ENCODE measurements at regions not wholly inside any gene's neighbourhood (a gene's known extent, or its start where the extent isn't known, plus 50 kb on each side); places are given as distances from the start of the nearest gene placed in this dataset.

- Histone ChIP-seq H3K79me2 (ENCODE audit: control insufficient read depth, low read length) (no peaks in the 10 kb centered on the region), H3K9me2 (replicated peaks; ENCODE audit: control insufficient read depth, low read length) (no peaks in the 10 kb centered on the region), H3K36me3 (ENCODE audit: control insufficient read depth, low read length) (no peaks in the 10 kb centered on the region), H3F3A (ENCODE audit: control insufficient read depth, insufficient read depth) (no peaks in the 10 kb centered on the region), H3K4me2 (ENCODE audit: low read length) (no peak overlapping the region), H3K27me3 (ENCODE audit: control insufficient read depth, low read length) (no peaks in the 10 kb centered on the region), H3K27ac (ENCODE audit: low read depth, low read length) (no peak overlapping the region), H3K9me3 (ENCODE audit: control insufficient read depth, insufficient read depth, low read length) (no peaks in the 10 kb centered on the region), H4K20me1 (ENCODE audit: control insufficient read depth, insufficient read depth, low read depth, low read length) (no peaks in the 10 kb centered on the region), H3K4me1 (ENCODE audit: control insufficient read depth, low read length) (peaks cover 10% of the 10 kb centered on the region), H3K4me3 (ENCODE audit: low read length) (no peak overlapping the region)
- TF ChIP-seq EZH2phosphoT487 (IDR thresholded peaks at IDR 0.05; ENCODE audit: borderline replicate concordance, low read length) (no peak), CTCF (IDR thresholded peaks at IDR 0.05; ENCODE audit: low read depth, low read length, poor library complexity, severe bottlenecking) (no peak)
Observed at GRCh38 chr6:25083784-25084507, 148.2 kb upstream of the RIPOR2 start.

- Histone ChIP-seq H3K4me1 (ENCODE audit: control insufficient read depth, low read length) (peaks cover 10% of the 10 kb centered on the region), H3K27me3 (ENCODE audit: control insufficient read depth, low read length) (no peaks in the 10 kb centered on the region), H4K20me1 (ENCODE audit: control insufficient read depth, insufficient read depth, low read depth, low read length) (no peaks in the 10 kb centered on the region), H3K79me2 (ENCODE audit: control insufficient read depth, low read length) (no peaks in the 10 kb centered on the region), H3K27ac (ENCODE audit: low read depth, low read length) (no peak overlapping the region), H3K9me3 (ENCODE audit: control insufficient read depth, insufficient read depth, low read length) (no peaks in the 10 kb centered on the region), H3F3A (ENCODE audit: control insufficient read depth, insufficient read depth) (no peaks in the 10 kb centered on the region), H3K4me3 (ENCODE audit: low read length) (no peak overlapping the region), H3K36me3 (ENCODE audit: control insufficient read depth, low read length) (no peaks in the 10 kb centered on the region), H3K4me2 (ENCODE audit: low read length) (no peak overlapping the region), H3K9me2 (replicated peaks; ENCODE audit: control insufficient read depth, low read length) (no peaks in the 10 kb centered on the region)
- TF ChIP-seq EZH2phosphoT487 (IDR thresholded peaks at IDR 0.05; ENCODE audit: borderline replicate concordance, low read length) (no peak), CTCF (IDR thresholded peaks at IDR 0.05; ENCODE audit: low read depth, low read length, poor library complexity, severe bottlenecking) (no peak)
Observed at GRCh38 chr6:25084508-25084833, 148.7 kb upstream of the RIPOR2 start.

GRCh38 chr6:25085756-25086155 lies 150.0 kb upstream of the RIPOR2 start:
- H3K27ac ChIP-seq (ENCODE audit: low read depth, low read length), result no peak overlapping the region
- H3K79me2 ChIP-seq (ENCODE audit: control insufficient read depth, low read length), result no peaks in the 10 kb centered on the region
- TF ChIP-seq CTCF (IDR thresholded peaks at IDR 0.05; ENCODE audit: low read depth, low read length, poor library complexity, severe bottlenecking) (no peak), EZH2phosphoT487 (IDR thresholded peaks at IDR 0.05; ENCODE audit: borderline replicate concordance, low read length) (no peak)
- H3F3A ChIP-seq (ENCODE audit: control insufficient read depth, insufficient read depth), result no peaks in the 10 kb centered on the region
- no peak overlapping the region for H3K4me2 ChIP-seq (ENCODE audit: low read length)
- no peaks in the 10 kb centered on the region for H3K36me3 ChIP-seq (ENCODE audit: control insufficient read depth, low read length)
- H3K4me3 ChIP-seq (ENCODE audit: low read length), result no peak overlapping the region
- H3K27me3 ChIP-seq (ENCODE audit: control insufficient read depth, low read length), result no peaks in the 10 kb centered on the region
- H3K9me2 ChIP-seq (replicated peaks; ENCODE audit: control insufficient read depth, low read length), result no peaks in the 10 kb centered on the region
- H3K9me3 ChIP-seq (ENCODE audit: control insufficient read depth, insufficient read depth, low read length), result no peaks in the 10 kb centered on the region
- H4K20me1 ChIP-seq (ENCODE audit: control insufficient read depth, insufficient read depth, low read depth, low read length), result no peaks in the 10 kb centered on the region
- peaks cover 10% of the 10 kb centered on the region for H3K4me1 ChIP-seq (ENCODE audit: control insufficient read depth, low read length)

All from DOHH2 (cell line).